Hematopoietic multipotent progenitor cell treated with erythropoietin and hydrocortisone succinate and interleukin-3 and kit ligand, for 17 days (in vitro differentiated cells): ENCODE measurements at regions not wholly inside any gene's neighbourhood (a gene's known extent, or its start where the extent isn't known, plus 50 kb on each side); places are given as distances from the start of the nearest gene placed in this dataset.
"Not testable (repeated sequence)": the region's sequence is repeated elsewhere in the genome, so short reads cannot be mapped to it uniquely, and the experiment has no call there.

Source experiments
- DNase-seq: peaks from one replicate; pipeline ENCODE4 v3.0.0-alpha.2; 2015; ENCODE audit warnings: low spot score

GRCh38 chr2:175606010-175606841, 395.8 kb downstream of the LNPK start:
- DNase-seq: no peak

GRCh38 chr2:175605640-175606009, 396.4 kb downstream of the LNPK start:
- no peak for DNase-seq

GRCh38 chr2:175601969-175602368, 400.1 kb downstream of the LNPK start:
- DNase-seq: no peak

GRCh38 chr2:175599966-175600831, 401.9 kb downstream of the LNPK start:
- no peak for DNase-seq

GRCh38 chr2:175597286-175597685, 404.8 kb downstream of the LNPK start:
- no peak for DNase-seq

GRCh38 chr2:175595139-175595538, 406.9 kb downstream of the LNPK start:
- DNase-seq: no peak

GRCh38 chr2:175593686-175594525, 408.2 kb downstream of the LNPK start:
- not testable (repeated sequence) for DNase-seq

- DNase-seq: not testable (repeated sequence)
Observed at GRCh38 chr2:175588213-175588612, 406.7 kb upstream of the ATP5MC3 start.

- no peak for DNase-seq
Observed at GRCh38 chr2:175585496-175585895, 404.0 kb upstream of the ATP5MC3 start.

GRCh38 chr2:175580652-175581051, 399.1 kb upstream of the ATP5MC3 start:
- DNase-seq: no peak

GRCh38 chr2:175579646-175580045, 398.1 kb upstream of the ATP5MC3 start:
- DNase-seq: no peak

GRCh38 chr2:175577368-175577970, 396.0 kb upstream of the ATP5MC3 start:
- no peak for DNase-seq

GRCh38 chr2:175576875-175577274, 395.4 kb upstream of the ATP5MC3 start:
- DNase-seq: no peak

- DNase-seq: no peak
Observed at GRCh38 chr2:175576270-175576669, 394.8 kb upstream of the ATP5MC3 start.

GRCh38 chr2:175575346-175576258, 394.1 kb upstream of the ATP5MC3 start:
- no peak for DNase-seq

GRCh38 chr2:175574069-175574468, 392.6 kb upstream of the ATP5MC3 start:
- no peak for DNase-seq

- no peak for DNase-seq
Observed at GRCh38 chr2:175571078-175571653, 389.7 kb upstream of the ATP5MC3 start.

GRCh38 chr2:175568109-175568730, 386.7 kb upstream of the ATP5MC3 start:
- DNase-seq: no peak

- no peak for DNase-seq
Observed at GRCh38 chr2:175567435-175568061, 386.0 kb upstream of the ATP5MC3 start.
